ENCODE measurements at regions not wholly inside any gene's neighbourhood (a gene's known extent, or its start where the extent isn't known, plus 50 kb on each side); places are given as distances from the start of the nearest gene placed in this dataset.

- intact Hi-C loops (cut with DNase I): no loop called here
- DNase-seq (ENCODE audit: low spot score): no peak
Observed at GRCh38 chr5:62717301-62717933, 138.8 kb downstream of the LRRC70 start.

DNA sequence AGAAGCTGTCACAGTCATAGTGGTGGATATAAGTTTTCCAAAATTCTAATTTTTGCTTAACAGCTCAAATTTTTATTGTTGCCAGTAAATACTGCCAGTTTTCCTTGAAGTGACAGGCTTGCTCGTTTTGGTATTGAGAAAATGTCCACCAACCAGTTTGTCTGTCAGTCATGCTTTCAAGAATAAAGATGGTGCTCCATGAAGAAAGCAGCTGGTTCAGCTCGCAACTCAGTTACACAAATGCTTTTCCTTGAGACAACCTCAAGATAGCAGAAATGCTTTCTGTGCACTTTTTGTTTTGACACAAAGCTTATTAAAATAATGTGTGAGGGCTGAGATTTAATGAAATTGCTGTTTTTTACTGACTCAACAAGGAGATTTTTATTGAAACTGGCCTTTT, 135.7 kb downstream of the LRRC70 start:
- intact Hi-C loops (cut with DNase I): no loop called here
- no peak for DNase-seq (ENCODE audit: low spot score)

- intact Hi-C loops (cut with DNase I): no loop called here
- no peak for DNase-seq (ENCODE audit: low spot score)
Observed at GRCh38 chr5:62708481-62709325, 130.1 kb downstream of the LRRC70 start.

DNA sequence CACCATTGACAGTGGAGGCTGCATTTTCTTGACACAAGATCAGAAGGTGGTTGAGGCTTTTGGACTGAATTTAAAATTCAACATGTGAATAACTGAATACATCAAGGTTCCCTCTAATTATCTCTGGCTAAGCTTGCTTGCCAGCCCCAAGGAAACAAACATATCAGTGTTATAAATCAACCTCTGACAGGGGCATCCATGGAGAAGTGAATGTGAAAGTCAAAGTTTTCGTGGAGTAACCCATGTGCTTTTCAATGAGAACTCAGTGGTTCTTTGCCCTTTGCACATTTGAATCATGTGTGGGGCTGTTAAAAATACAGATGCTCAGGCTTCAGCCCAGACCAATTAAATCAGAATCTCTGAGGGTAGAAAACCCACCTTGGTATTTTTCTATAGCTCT, 128.9 kb downstream of the LRRC70 start:
- intact Hi-C loops (cut with DNase I): no loop called here

GRCh38 chr5:62707131-62707530, 128.5 kb downstream of the LRRC70 start:
- intact Hi-C loops (cut with DNase I): no loop called here
- DNase-seq (ENCODE audit: low spot score): no peak

More for the DNA sequence above, 128.9 kb downstream of the LRRC70 start:
- DNase-seq (ENCODE audit: low spot score): no peak

GRCh38 chr5:62705022-62705421, 126.4 kb downstream of the LRRC70 start:
- intact Hi-C loops (cut with DNase I): no loop called here
- no peak for DNase-seq (ENCODE audit: low spot score)

DNA sequence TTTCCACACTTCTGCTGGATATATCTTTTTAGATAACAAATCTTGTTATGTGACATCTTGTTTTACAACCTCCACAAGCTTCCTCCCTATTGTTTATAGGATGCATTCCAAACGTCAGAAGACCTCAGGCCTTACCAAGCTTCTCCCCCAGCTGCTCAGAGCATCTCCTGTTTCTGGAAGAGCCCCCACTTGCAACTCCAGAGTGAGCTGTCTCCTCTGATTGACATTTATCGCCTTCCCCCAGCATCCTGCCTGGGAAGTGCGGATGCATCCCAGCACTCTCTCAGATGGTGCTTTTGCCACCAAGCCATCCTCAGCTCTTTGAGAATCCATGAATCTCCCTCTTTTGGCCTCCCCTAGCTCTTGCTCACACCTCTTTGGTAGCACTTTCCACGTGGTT, 123.5 kb downstream of the LRRC70 start:
- intact Hi-C loops (cut with DNase I): no loop called here
- no peak for DNase-seq (ENCODE audit: low spot score)

DNA sequence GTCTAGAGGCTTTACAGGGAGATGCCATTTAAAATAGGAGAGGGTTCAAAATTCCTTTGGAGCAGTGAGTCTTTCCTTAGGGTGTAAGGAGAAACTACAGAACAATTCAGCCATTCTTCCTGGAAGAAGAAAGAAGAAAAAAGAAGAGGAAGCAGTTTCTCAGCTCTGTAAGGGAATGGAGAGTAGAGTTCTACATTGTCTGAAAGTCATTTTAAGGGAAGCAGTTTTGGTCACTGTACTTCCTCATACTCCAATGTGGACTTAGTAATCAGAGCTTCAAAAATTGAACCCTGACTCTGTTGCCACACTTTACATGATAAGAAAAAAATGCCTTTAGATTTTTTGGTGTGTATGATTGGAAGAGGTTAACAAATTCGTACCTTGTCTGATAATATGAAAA, 122.4 kb downstream of the LRRC70 start:
- DNase-seq (ENCODE audit: low spot score): no peak
- intact Hi-C loops (cut with DNase I): no loop called here

DNA sequence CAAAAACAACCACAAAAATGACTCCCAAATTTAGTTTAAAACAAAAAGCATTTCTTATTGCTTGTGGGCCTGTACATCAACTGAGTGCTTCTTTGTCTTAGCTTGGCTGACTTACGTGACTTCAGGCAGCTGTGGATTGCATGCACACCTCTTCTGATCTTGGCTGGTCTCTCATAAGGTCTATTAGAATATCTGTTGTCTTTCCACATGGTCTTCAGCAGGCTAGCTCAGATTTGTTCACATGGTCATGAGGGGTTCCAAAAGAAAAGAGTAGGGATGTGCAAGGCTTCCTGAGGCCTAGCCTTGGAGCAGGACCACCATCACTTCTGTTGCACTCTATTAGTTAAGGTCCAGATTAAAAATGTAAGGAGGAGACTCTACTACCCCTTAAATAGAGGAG, 120.1 kb downstream of the LRRC70 start:
- DNase-seq (ENCODE audit: low spot score): no peak
- intact Hi-C loops (cut with DNase I): no loop called here

GRCh38 chr5:62695274-62695673, 116.7 kb downstream of the LRRC70 start:
- no peak for DNase-seq (ENCODE audit: low spot score)
- intact Hi-C loops (cut with DNase I): no loop called here

DNA sequence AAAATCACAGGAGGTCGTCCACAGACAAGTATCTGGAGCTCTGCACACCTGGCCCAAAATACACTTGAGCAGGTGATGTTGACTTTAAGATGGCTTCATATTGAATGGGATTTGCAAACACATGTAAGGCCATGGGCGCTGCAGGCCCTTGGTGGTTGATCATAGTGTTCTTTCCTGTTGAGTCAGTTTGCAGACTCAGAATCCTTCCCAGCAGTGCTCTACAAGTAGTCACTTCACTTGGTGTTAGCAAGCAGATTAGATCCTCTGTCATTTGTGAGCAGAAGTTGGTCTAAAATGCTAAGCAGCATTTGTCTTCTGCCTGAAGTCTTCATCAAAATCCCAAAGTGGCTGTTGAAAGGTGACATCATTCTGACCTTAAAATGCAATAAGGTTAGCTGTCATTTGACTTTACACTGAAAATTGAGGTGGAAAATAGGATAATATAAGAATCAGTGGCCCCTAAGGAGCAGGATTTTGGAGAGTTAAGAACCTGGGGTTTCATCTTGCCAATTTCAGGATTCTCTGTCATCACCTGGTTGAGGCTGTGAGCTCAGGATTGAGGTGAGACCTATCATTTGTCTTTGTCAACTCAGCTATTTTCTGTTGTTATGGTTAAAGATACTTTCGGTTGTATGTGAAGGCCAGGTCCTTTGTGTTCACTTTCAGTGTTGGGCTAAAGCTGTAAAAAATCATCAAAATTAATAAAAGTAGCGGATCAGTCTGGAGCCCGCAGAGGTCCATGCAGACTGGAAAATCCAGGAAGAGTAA, 114.5 kb downstream of the LRRC70 start:
- intact Hi-C loops (cut with DNase I): no loop called here
- DNase-seq (ENCODE audit: low spot score): no peak

DNA sequence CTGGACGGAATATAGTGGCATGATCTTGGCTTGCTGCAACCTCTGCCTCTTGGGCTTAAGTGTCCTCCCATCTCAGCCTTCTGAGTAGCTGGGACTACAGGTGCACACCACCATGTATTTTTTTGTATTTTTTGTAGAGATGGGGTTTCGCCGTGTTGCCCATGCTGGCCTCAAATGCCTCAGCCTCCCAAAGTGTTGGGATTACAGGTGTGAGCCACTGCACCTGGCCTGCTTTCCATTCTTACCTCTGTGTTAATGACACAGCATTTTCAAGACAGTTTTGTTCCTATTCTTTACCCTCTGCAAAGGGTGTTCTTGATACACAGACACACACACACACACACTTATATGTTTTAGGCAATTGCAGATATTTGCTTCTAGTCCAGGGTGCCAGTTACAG, 113.3 kb downstream of the LRRC70 start:
- no peak for DNase-seq (ENCODE audit: low spot score)

GRCh38 chr5:62690421-62690820, 111.8 kb downstream of the LRRC70 start:
- no peak for DNase-seq (ENCODE audit: low spot score)
- intact Hi-C loops (cut with DNase I): no loop called here

More for the DNA sequence above, 113.3 kb downstream of the LRRC70 start:
- intact Hi-C loops (cut with DNase I): no loop called here

- intact Hi-C loops (cut with DNase I): no loop called here
- DNase-seq (ENCODE audit: low spot score): no peak
Observed at GRCh38 chr5:62689599-62690368, 111.2 kb downstream of the LRRC70 start.

GRCh38 chr5:62686692-62687091, 108.1 kb downstream of the LRRC70 start:
- no peak for DNase-seq (ENCODE audit: low spot score)
- intact Hi-C loops (cut with DNase I): no loop called here

DNA sequence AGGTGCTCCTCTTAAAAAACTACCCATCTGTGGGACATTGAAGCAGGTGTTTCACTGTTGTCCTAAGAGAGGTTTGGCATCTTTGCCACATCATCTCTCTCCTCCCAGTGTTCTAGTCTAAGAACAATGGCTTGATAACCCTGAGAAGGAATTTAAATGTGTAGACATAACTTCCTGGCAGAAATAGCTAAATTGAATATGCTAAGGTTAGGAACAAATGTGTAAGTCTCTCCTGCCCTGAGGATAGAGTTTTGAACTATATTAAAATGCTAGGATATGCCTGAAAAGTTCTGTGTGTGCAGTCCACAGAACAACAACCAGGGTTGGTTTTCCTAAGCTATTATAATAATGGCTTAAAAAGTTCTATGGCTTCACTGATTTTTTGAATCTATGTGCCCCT, 106.6 kb downstream of the LRRC70 start:
- intact Hi-C loops (cut with DNase I): no loop called here
- DNase-seq (ENCODE audit: low spot score): no peak

DNA sequence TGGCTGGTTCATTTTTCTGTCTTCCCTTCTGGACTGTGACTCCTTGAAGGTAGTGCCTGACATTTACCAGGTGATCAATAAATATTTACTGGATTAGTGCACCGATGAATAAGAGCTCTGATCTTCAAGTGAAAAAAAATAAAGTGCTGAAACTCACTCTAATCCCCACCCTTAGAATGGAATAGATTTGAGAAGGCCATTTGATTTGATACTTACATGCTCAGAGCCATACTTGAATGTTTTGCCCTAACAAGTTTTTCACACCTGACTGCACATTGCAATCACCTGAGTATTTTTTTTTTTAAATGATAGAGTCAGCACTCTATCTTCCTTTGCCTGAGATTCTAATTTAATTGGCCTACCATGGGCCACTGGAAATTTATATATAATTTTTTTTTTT, 105.7 kb downstream of the LRRC70 start:
- DNase-seq (ENCODE audit: low spot score): no peak
- intact Hi-C loops (cut with DNase I): no loop called here

GRCh38 chr5:62682059-62682458, 103.4 kb downstream of the LRRC70 start:
- DNase-seq (ENCODE audit: low spot score): no peak
- intact Hi-C loops (cut with DNase I): no loop called here

GRCh38 chr5:62681117-62681850, 102.7 kb downstream of the LRRC70 start:
- DNase-seq (ENCODE audit: low spot score): no peak
- intact Hi-C loops (cut with DNase I): no loop called here

All from cardiac septum (tissue), 1 donor.